GM18517 (cell line): ENCODE measurements at regions not wholly inside any gene's neighbourhood (a gene's known extent, or its start where the extent isn't known, plus 50 kb on each side); places are given as distances from the start of the nearest gene placed in this dataset.

Experiments
- ATAC-seq: cut with Tn5 transposase; IDR thresholded peaks from one replicate; pipeline ENCODE4 v1.9.1; 2021; ENCODE audit warnings: mild to moderate bottlenecking, moderate library complexity; ENCODE audit not compliant: unreplicated experiment

DNA sequence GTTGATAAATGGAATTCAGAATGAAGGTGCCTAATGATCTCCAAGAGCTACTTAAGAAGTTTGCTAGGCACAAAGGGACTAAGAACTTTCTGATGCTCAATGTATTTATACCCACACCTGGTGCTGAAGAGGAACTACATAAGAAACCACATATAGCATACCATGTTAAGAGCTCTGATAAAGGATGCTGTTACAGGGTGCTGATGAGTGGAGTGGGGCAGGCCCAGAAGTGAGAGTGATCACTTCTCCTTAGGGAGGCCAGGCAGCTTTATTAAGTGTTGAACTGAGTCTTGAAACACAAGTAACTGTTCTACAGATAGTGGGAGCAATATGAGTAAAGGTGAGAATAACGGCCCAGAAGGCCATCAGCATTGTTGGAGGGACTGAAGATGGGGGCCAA is 68.3 kb upstream of the CHRDL1 start:
- ATAC-seq = no peak

DNA sequence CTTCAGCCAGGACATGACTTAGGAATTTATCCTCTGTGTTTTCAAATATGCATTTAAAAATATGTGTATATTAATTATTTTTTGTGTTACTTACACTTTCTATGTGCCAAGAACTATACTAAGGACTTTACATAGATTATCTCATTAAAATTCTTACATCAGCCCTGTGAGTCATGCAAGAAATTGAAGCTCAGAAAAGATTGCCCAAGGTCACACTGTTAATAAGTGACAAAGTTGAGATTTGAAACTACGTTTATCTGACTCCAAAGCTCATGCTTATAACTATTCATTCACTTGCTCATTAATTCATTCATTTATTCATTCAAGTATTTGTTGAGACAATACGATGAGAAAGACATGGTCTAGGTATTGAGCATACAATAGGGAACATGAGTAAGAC is 62.9 kb upstream of the CHRDL1 start:
- ATAC-seq = no peak

DNA sequence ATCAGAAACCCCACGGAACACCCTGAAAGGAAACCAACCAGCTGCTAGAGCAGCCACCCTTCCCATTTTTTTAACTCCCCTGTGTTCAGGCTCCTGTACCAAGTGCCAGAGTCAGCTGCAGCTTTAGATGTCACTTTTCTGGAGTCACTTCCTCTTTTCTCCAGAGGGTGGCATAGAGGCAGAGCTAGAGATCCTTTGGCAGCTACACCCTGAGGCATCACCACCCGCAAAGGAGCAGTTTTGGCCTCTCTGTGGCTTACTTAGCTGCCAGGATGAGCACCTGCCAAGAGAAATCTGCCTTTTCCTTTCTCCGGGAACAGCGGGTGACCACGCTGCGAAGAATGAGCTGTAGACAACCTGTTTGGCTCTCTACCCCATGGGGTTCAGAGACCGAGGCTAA is 58.0 kb upstream of the CHRDL1 start:
- ATAC-seq = no peak

DNA sequence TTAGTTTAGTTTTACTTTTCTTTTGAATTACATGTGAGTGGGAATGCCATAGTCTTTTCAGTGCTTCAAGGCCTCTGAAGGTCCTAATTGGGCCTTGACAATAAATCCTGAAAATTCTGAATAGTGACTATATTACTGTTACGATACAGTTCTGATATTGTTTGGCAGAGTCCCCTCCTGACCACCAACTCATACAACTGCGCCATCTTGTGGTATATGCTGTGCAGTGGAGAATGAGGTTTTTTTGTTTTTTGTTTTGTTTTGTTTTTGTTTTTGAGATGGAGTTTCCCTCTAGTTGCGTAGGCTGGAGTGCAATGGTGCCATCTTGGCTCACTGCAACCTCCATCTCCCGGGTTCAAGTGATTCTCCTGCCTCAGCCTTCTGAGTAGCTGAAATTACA is 56.6 kb upstream of the CHRDL1 start:
- ATAC-seq = no peak

DNA sequence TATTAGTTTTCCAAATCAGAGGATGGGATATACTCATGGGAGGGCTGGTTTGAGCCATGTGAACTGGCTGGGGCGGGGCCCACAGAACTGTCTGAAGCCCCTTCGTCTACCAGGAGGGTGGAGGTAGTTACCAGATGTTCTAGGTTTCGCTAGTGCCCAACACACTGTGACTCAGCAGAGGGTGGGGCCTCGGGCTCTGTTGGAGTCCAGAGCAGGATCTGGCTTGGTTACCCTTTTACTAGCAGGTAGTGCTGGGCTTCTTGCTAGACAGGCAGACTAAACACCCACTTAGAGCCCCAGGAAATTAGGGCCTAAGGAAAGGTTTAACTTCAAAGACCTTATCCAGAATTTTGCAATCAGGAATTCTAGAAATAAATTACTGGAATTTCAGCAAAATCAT is 56.2 kb upstream of the CHRDL1 start:
- no peak for ATAC-seq

DNA sequence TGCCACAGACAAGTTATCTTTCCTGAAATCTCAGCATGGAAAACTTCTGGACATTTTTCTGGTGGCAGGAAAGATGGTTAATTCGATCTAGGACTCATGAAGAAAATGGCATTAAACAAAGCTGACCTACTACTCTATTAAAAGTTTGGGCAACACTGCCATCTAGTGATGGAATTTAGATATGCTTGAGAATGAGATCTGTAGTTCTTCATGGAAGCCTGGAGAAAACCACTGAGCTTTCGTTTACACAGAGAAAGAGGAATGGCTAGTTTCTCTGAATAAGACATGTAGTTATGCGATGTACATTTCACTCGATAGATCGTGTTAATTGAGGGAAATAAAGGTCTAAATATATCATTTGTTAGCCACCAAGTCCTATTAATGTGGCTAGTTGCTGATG is 51.7 kb upstream of the CHRDL1 start:
- peak; percentile 82 for ATAC-seq

DNA sequence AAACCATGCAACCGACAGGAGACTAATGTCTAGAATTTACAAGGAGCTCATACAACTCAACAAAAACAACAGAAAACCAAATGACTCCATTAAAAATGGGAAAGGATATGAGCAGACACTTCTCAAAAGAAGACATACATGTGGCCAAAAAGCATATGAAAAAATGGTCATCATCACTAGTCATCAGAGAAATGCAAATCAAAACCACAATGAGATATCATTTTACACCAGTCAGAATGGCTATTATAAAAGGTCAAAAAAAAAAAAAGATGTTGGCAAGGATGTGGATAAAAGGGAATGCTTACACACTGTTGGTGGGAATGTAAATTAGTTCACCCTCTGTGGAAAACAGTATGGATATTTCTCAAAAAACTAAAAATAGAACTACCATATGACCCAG is 50.5 kb upstream of the CHRDL1 start:
- ATAC-seq = no peak
